Dendritic cell treated with granulocyte-macrophage colony-stimulating factor and Interleukin-4, amounts not matched to agents 40 ng/mL and 50 ng/mL, for 4 days (primary cell): ENCODE measurements at regions not wholly inside any gene's neighbourhood (a gene's known extent, or its start where the extent isn't known, plus 50 kb on each side); places are given as distances from the start of the nearest gene placed in this dataset.

ENCODE experiments used
- H3K27ac Mint-ChIP-seq: one replicate; pipeline ENCODE4 v1.8.0; 2022; ENCODE audit warnings: mild to moderate bottlenecking, mixed read lengths
- H3K27me3 Mint-ChIP-seq: one replicate; pipeline ENCODE4 v1.8.0; 2022; ENCODE audit warnings: mild to moderate bottlenecking, mixed read lengths
- H3K36me3 Mint-ChIP-seq: one replicate; pipeline ENCODE4 v1.8.0; 2022; ENCODE audit warnings: low read depth, mixed read lengths
- H3K4me1 Mint-ChIP-seq: one replicate; pipeline ENCODE4 v1.8.0; 2022; ENCODE audit warnings: low read depth, mixed read lengths
- H3K4me3 Mint-ChIP-seq: one replicate; pipeline ENCODE4 v1.8.0; 2022; ENCODE audit warnings: mild to moderate bottlenecking, moderate library complexity, mixed read lengths
- H3K9me3 Mint-ChIP-seq: one replicate; pipeline ENCODE4 v1.8.0; 2022; ENCODE audit warnings: mixed read lengths
- intact Hi-C: fragments of 100-400 bp; cut with micrococcal nuclease; formaldehyde crosslinking; loops from one replicate; pipeline ENCODE4 v1.15.0; 2022

GRCh38 chr11:95367726-95368125, 136.7 kb upstream of the SESN3 start:
- Mint-ChIP-seq H3K4me1 (peaks cover 50% of the 10 kb centered on the region), H3K27ac (no peak overlapping the region), H3K9me3 (no peaks in the 10 kb centered on the region), H3K27me3 (no peaks in the 10 kb centered on the region), H3K4me3 (no peak overlapping the region), H3K36me3 (no peaks in the 10 kb centered on the region)
- intact Hi-C loops = no loop called here

- no peaks in the 10 kb centered on the region for H3K27me3 Mint-ChIP-seq
- H3K36me3 Mint-ChIP-seq = no peaks in the 10 kb centered on the region
- no peaks in the 10 kb centered on the region for H3K9me3 Mint-ChIP-seq
- no peak overlapping the region for H3K4me3 Mint-ChIP-seq
- H3K4me1 Mint-ChIP-seq = peaks cover 40% of the 10 kb centered on the region
- intact Hi-C loops = no loop called here
- no peak overlapping the region for H3K27ac Mint-ChIP-seq
Measured at GRCh38 chr11:95365348-95365747, 134.3 kb upstream of the SESN3 start.

- Mint-ChIP-seq H3K4me3 (no peak overlapping the region), H3K27me3 (no peaks in the 10 kb centered on the region), H3K4me1 (peaks cover 44% of the 10 kb centered on the region), H3K36me3 (no peaks in the 10 kb centered on the region), H3K27ac (no peak overlapping the region), H3K9me3 (no peaks in the 10 kb centered on the region)
- intact Hi-C loops = no loop called here
Measured at GRCh38 chr11:95364324-95365295, 133.6 kb upstream of the SESN3 start.

- peaks cover 44% of the 10 kb centered on the region for H3K4me1 Mint-ChIP-seq
- no peak overlapping the region for H3K4me3 Mint-ChIP-seq
- no peak overlapping the region for H3K27ac Mint-ChIP-seq
- intact Hi-C loops = no loop called here
- no peaks in the 10 kb centered on the region for H3K36me3 Mint-ChIP-seq
- H3K27me3 Mint-ChIP-seq = no peaks in the 10 kb centered on the region
- H3K9me3 Mint-ChIP-seq = no peaks in the 10 kb centered on the region
Measured at GRCh38 chr11:95363708-95364107, 132.7 kb upstream of the SESN3 start.

GRCh38 chr11:95363164-95363563, 132.2 kb upstream of the SESN3 start:
- Mint-ChIP-seq H3K9me3 (no peaks in the 10 kb centered on the region), H3K27ac (no peak overlapping the region), H3K4me1 (peaks cover 44% of the 10 kb centered on the region), H3K27me3 (no peaks in the 10 kb centered on the region), H3K4me3 (no peak overlapping the region), H3K36me3 (no peaks in the 10 kb centered on the region)
- intact Hi-C loops = no loop called here

GRCh38 chr11:95361180-95361579, 130.2 kb upstream of the SESN3 start:
- intact Hi-C loops = no loop called here

GRCh38 chr11:95360377-95361075, 129.5 kb upstream of the SESN3 start:
- intact Hi-C loops = no loop called here
- peaks cover 40% of the 10 kb centered on the region for H3K4me1 Mint-ChIP-seq
- no peaks in the 10 kb centered on the region for H3K27me3 Mint-ChIP-seq

More at GRCh38 chr11:95361180-95361579, 130.2 kb upstream of the SESN3 start:
- peaks cover 44% of the 10 kb centered on the region for H3K4me1 Mint-ChIP-seq
- H3K4me3 Mint-ChIP-seq = no peak overlapping the region
- H3K9me3 Mint-ChIP-seq = no peaks in the 10 kb centered on the region
- H3K36me3 Mint-ChIP-seq = no peaks in the 10 kb centered on the region
- no peaks in the 10 kb centered on the region for H3K27me3 Mint-ChIP-seq
- no peak overlapping the region for H3K27ac Mint-ChIP-seq

GRCh38 chr11:95359756-95360155, 128.8 kb upstream of the SESN3 start:
- Mint-ChIP-seq H3K9me3 (no peaks in the 10 kb centered on the region), H3K27me3 (no peaks in the 10 kb centered on the region), H3K27ac (no peak overlapping the region), H3K4me3 (no peak overlapping the region), H3K4me1 (peaks cover 32% of the 10 kb centered on the region), H3K36me3 (no peaks in the 10 kb centered on the region)
- intact Hi-C loops = no loop called here

More at GRCh38 chr11:95360377-95361075, 129.5 kb upstream of the SESN3 start:
- Mint-ChIP-seq H3K36me3 (no peaks in the 10 kb centered on the region), H3K9me3 (no peaks in the 10 kb centered on the region), H3K27ac (no peak overlapping the region), H3K4me3 (no peak overlapping the region)

- H3K36me3 Mint-ChIP-seq = no peaks in the 10 kb centered on the region
- peaks cover 30% of the 10 kb centered on the region for H3K4me1 Mint-ChIP-seq
- intact Hi-C loops = no loop called here
- H3K9me3 Mint-ChIP-seq = no peaks in the 10 kb centered on the region
- no peaks in the 10 kb centered on the region for H3K27me3 Mint-ChIP-seq
- no peak overlapping the region for H3K27ac Mint-ChIP-seq
- H3K4me3 Mint-ChIP-seq = no peak overlapping the region
Measured at GRCh38 chr11:95359341-95359663, 128.3 kb upstream of the SESN3 start.

GRCh38 chr11:95358511-95359340, 127.7 kb upstream of the SESN3 start:
- no peak overlapping the region for H3K4me3 Mint-ChIP-seq
- no peaks in the 10 kb centered on the region for H3K36me3 Mint-ChIP-seq
- intact Hi-C loops = no loop called here
- peaks cover 28% of the 10 kb centered on the region for H3K4me1 Mint-ChIP-seq
- H3K9me3 Mint-ChIP-seq = no peaks in the 10 kb centered on the region
- H3K27ac Mint-ChIP-seq = no peak overlapping the region
- H3K27me3 Mint-ChIP-seq = no peaks in the 10 kb centered on the region

- peaks cover 17% of the 10 kb centered on the region for H3K4me1 Mint-ChIP-seq
- peaks cover 2% of the 10 kb centered on the region for H3K36me3 Mint-ChIP-seq
- intact Hi-C loops = no loop called here
- no peak overlapping the region for H3K27ac Mint-ChIP-seq
- no peak overlapping the region for H3K4me3 Mint-ChIP-seq
- no peaks in the 10 kb centered on the region for H3K27me3 Mint-ChIP-seq
- peaks cover 6% of the 10 kb centered on the region for H3K9me3 Mint-ChIP-seq
Measured at GRCh38 chr11:95354304-95354703, 123.3 kb upstream of the SESN3 start.

- Mint-ChIP-seq H3K9me3 (peaks cover 11% of the 10 kb centered on the region), H3K27me3 (no peaks in the 10 kb centered on the region), H3K27ac (no peak overlapping the region), H3K36me3 (peaks cover 7% of the 10 kb centered on the region), H3K4me3 (no peak overlapping the region), H3K4me1 (peaks cover 17% of the 10 kb centered on the region)
- intact Hi-C loops = no loop called here
Measured at GRCh38 chr11:95353706-95354105, 122.7 kb upstream of the SESN3 start.

- no peak overlapping the region for H3K27ac Mint-ChIP-seq
Measured at GRCh38 chr11:95352733-95353346, 121.8 kb upstream of the SESN3 start.

More at GRCh38 chr11:95352733-95353346, 121.8 kb upstream of the SESN3 start:
- Mint-ChIP-seq H3K9me3 (peaks cover 11% of the 10 kb centered on the region), H3K4me1 (peaks cover 25% of the 10 kb centered on the region), H3K27me3 (no peaks in the 10 kb centered on the region), H3K36me3 (peaks cover 7% of the 10 kb centered on the region), H3K4me3 (no peak overlapping the region)
- intact Hi-C loops = no loop called here
